NCI-H146 treated with DMSO at 0.1 percent for 48 hours (cell line): ENCODE measurements at regions not wholly inside any gene's neighbourhood (a gene's known extent, or its start where the extent isn't known, plus 50 kb on each side); places are given as distances from the start of the nearest gene placed in this dataset.
A peak's percentile ranks its signal among the peaks of the same experiment; 100 is the strongest.

Experiments
- DNase-seq: peaks from one replicate; lab custom pipeline; 2025; ENCODE audit not compliant: unreplicated experiment; lab: John Stamatoyannopoulos, UW

DNA sequence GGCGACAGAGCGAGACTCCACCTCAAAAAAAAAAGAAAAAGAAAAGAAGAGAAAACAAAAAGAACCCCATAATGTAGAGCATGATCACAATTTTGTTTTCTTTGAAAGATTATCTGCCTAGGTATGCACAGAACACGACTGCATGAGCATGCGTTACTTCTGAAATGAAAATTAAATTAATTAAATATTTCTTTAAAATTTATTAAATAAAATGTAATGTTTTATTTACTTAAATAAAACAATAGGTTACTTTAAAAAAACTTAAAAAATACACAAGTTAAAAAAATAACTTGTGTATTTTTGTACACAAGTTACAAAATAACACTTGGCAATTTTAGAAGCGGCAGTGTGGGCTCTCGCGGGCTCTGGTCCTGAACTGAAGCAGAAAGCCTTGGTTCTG, 107.8 kb downstream of the TFAP2A start:
- DNase-seq: no peak

DNA sequence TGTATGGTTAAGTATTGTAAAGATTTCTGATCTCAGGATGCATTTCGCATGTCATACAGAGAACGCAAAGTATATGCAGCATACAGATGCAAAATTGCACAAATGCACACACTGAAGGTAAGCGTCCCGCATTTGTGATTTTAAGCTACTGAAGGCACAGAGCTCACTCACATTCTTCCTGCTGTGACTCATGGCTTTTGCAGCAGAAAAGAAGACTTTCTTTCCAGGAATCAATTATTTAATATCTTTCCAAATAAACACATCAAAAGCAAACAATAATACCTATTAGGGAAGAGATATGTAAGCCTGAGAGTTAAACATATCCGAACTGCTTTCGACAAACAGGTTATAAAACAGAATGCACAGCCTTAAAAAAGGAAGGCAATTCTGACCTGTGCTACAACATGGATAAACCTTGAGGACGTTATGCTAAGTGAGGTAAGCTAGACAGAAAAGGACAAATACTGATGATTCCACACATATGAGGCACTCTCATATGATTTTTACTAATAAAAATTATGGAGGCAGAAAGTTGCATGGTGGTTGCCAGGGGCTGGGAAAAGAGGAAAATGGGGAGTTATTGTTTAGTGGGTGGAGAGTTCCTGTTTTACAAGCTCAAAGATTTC, 109.0 kb downstream of the TFAP2A start:
- no peak for DNase-seq

DNA sequence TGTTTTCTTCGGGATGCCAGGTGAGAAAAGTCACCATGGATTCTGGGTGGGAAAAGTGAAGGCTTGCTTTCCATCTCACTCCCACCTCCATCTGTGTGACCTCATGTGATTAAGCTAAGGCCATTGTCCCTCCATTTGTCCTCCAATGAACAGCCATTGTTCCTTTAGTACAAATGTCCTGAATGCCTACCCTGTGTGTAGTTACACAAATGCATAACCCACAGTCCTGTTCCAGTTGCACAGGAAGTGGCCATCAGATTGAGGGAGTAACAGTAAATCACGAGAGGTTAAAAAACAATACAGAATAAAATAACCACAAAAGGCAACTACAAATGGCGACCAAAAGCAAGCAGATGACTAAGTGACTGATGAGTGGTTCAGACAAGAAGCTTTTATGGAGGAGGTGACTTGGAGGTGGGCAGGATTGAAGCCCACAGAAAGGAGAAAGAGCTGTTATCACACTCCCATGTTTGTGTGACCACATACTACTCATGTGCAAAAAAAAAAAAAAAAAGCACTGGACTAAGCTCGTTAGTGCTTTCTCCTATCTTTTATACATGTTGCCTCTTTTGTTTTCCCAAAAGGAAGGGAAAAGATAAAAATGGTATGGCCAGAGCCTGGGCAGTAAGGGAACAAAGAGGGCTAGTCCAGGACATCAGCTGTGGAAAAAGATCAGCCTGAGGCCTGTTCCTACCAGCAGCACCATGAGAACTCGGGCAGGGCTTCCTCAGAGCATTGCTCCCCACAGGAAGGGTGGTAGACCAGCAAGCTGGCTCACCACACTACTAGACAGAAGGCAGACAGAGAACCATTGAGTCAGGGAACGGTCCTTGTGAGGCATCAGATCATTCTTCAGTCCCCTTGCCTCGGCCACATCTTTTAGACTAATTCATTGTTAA, 111.0 kb downstream of the TFAP2A start:
- no peak for DNase-seq

DNA sequence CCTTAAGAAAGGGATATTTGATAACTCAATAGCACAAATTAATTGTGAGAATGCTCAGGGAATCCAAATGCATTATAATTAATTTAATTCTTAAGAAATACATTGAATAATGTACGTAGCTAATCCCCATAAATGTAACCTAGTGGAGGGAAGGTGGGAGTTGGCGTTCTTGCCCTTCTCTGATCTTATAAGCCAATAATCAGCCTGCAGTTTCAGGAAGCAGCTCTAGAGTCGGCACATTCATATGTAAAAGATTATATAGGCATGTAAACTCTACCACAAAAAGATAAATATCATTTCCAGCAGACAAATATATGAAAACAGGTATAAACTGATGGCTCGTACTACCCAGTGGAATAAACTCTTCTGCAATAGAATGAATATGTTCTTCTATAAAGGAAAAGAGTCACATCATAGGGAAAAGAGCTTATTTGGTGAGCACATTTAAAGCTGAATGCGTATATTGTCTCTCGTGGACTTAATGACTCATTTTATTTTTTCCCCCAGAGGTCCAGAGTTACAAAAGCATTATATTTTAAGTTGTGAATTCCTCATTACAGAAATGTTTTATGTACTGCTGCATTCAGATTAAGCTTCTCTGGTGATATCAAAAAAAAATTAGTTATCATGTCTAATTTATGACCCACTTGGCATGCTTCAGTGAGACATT, 112.2 kb downstream of the TFAP2A start:
- DNase-seq: no peak

DNA sequence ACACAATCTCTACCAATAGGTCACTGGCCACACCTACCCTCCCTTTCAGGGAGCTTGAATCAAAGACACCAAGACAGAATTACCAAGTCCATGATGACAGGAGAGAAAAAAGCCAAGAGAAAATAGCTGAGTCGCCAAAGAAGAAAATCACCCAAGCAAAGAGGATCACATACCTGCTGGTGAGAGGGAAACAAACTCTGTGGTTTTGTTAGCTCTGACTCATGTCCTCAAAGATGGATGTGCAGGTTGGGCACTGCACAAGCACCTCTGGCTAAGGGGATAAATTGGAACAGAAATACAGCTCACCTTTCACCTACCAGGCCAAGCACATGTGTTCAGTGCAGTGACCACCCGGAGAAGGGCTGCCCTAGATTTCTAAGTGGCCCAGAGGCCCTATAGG, 114.8 kb downstream of the TFAP2A start:
- no peak for DNase-seq

DNA sequence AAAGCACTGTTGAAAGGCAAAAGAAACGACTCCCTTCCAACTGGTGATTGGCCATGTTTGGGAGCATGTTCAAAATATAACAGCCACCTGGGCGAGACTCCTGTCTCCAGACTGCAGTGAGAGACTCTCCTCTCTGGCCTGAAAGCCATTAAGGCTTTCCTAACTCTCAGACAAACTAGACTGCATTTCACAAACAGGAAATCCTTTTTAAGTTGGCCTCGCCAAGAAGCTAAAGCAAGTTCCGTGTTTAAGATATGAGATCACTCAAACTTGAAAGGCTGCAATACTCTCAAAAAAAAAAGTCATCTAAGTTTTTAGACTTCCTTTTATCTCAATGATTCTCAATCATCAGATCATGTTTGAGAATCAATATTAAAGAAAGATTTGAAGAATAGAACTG, 117.0 kb downstream of the TFAP2A start:
- no peak for DNase-seq

DNA sequence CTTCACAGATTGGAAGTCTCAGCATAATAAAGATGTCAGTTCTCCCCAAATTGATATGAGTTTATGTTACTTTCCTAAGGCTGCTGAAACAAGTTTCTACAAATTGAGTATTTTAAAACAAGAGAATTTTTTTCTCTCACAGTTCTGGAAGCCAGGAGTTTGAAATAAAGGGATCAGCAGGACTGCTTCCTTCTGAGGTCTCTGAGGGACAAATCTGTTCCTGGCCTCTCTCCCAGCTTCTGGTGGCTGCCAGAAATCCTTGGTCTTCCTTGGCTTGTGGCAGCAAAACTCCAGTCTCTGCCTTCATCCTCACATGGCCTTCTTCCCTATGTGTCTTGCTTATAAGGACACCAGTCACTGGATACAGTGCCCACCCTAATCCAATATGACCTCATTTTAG, 136.1 kb downstream of the TFAP2A start:
- no peak for DNase-seq

DNA sequence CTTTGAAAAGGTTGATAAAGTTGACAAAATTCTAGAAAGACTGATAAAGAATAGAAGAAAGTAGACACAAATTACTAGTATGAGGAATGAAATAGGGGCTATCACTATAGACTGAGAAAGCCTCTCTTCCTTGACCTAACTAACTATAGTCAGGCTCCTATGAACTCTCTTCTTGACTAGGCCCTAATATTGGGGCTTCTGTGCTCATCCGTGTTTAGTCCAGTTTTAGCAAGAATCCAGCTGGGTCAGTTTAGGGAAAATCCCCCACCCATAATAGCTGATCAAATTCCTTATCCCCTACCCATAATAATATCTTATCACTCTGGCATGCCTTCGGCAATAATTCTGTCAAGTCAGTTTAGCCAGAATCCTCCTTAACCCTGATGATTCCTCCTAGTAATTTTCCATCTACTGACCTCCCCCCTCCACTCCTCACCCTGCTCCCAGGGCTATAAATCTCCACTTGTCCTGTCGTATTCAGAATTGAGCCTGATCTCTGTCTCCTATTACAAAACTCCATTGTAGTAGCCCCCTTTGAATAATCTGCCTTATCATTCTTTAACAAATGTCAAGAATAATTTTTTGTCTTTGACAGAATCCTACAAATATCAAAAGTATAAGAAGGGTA, 138.1 kb downstream of the TFAP2A start:
- DNase-seq: no peak

DNA sequence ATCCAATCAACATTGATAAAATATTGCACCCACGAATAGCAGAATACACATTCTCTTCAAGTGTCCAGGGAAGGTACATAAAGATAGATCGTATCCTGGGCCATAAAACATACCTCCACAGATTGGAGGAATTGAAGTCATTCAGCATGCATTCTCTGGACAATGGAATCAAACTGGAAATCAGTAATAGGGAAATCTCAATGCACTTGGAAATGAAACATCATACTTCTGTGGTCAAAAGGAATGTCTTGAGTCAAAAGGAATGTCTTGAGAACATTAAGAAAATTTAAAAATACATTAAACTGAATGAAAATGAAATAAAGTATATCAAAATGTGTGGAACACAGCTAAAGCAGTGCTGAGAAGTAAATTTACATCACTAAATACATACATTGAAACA, 138.8 kb downstream of the TFAP2A start:
- DNase-seq: no peak

DNA sequence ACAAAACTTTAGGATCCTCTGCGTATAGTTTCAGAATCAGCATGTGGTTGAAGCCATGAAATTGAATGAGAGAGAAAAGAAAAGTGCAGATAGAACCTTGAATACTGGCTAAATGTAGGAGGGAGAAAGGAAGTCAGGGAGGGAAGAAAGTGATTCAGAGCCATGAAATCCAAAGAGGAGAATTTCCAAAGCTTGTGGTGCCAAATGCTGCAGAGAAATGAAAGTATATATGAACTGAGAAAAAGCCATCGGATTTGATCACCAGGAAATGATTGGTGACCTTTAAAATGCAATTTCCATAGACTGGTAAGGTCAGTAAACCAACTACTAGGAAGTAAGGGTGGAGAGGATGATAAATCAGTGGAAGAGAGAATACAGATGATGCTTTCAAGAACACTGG, 142.3 kb downstream of the TFAP2A start:
- DNase-seq: no peak

DNA sequence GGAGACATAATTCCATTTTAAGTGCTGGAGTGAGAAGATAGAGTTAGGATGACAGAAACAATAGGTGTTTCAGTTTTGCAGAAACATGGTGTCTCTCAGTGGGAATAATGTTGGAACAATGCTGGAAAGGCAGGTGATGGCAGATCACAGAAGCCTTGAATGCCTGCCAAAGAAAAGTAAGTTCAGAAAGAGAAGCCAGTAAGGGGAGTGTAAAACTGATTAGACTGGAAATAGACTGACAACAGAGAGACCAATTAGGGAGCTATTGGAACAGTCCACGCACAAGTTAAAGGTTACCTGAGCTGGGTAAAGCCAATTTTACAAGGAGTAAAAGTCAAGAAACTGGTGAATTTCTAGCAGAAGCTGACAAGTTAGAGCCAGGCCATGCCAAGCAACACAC, 142.9 kb downstream of the TFAP2A start:
- no peak for DNase-seq

DNA sequence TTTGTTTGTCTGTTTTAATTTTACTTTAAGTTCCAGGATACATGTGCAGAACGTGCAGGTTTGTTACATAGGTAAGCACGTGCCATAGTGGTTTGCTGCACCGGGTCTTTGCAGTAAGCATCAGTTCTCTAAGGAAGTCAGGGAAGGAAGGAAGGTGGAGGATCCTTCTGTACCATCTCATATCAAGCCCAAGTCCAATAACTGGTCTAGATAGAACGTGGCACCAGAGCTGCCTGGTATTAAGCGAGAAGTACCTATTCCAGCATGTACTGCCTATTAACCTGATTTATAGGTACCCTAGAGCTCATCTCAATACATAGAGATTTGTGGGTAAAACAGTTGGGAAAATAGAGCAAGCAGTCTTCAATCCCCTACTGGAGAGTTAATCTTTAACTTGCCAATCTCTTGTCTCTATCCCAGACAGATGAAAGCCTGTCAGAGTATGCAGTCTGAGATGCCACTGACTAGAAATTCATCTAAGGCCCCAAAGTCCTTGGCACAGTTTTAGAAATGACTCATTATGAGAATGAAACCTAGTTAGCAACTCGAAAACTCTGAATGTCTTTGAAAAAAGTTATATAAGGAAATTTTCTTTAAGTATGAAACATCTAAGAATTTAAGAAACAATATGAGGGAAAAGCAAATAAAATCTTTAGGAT, 144.9 kb downstream of the TFAP2A start:
- DNase-seq: no peak

DNA sequence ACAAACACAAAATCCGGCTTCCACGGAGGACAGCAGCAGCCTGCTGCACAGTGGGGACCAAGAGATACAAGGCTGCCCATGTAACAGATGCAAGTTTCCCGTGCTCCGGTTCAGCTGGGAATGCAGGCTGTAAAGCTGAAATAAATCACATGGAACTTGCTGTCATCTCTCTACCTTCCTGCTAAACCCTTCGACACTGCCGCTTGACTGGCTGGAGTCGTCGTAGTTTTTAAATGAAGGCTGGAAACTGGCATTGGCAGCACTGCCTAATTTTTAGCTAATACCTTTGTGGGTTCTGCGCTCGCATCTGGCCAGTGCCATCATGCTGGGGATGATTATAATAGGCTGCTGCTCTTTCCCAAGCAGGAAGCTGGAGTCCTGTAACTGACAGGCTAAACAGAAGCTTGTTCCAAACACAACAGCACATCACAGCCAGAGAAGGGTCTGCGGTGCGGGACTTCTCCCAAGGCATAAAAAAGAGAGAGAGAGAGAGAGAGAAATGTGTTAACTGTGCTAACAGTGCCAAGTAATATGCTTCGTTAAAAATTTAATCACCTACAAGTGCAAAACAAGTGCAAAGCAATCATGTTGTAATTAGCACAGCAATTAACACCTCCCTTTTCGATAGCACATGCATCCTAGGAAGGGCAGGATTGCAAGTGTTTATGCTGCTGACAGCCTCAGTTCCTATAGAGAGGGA, 146.1 kb downstream of the TFAP2A start:
- peak; percentile 51 for DNase-seq

DNA sequence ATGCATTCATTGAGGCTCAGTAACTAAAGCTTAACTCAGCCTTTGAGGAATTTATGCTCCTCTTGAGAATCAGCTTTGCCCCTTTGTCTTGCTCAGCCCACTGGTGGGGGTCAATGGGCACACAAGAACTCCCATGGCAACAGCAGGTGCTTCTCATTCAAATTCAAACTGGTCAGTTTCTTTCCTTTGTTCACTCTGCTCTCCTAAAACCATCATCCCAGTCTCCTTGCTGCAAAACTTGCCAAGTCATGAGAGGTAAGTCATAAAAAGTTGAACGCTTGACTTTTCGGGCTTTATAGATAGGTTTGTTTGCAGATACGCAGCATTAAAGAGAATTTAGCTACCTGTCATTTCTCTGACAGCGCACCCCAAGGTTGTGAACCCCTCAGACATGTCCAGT, 146.8 kb downstream of the TFAP2A start:
- DNase-seq: no peak

DNA sequence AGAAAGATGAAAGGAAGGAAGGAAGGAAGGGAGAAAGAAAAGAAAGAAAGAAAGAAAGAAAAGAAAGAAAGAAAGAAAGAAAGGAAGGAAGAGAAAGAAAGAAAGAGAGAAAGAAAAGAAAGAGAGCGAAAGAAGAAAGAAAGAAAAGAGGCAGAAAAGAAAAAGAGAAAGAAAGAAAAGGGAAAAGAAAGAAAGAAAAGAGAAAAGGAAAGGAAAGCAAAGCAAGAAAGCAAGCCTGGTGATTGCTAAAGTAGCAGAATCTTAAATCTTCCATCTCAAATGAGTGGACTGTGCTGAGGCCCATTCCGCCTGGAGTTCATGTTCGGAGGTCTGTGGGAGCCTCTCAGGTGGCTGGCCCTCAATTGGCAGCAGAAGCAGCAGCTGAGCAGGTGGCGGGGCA, 148.4 kb downstream of the TFAP2A start:
- DNase-seq: no peak

DNA sequence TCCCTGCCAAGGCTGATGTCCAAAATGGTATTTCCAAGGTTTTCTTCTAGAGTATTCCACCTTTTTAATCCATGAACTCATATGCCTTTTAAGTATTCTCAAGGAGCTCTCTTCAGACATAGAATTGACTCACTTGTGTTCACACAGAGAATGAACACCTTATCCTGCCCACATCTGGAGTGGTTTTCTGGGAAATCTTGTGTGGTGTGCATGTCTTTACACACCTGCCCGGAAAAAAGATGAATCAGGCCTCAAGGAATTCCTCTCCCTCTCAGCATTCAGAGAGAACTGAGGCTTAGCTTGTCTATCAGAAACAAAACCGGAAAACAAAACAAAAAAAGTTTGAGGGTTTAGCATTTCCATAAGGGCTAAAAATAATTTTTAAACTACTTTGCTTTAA, 148.8 kb downstream of the TFAP2A start:
- DNase-seq: no peak

DNA sequence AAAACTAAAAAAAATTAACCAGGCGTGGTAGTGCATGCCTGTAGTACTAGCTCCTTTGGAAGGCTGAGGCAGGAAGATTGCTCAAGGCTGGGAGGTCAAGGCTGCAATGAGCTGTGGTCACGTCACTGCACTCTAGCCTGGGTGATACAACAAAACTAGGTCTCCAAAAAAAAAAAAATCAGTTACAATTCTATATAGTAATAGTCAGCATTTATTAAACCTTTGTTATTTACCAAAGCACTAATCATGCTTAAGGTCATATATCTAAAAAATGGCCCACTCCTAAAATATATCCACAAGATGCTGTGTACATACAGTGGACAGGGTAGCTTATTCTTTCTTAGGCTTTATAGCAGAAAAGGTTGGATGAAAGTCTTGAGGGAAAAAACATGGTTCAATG, 152.4 kb downstream of the TFAP2A start:
- DNase-seq: no peak

DNA sequence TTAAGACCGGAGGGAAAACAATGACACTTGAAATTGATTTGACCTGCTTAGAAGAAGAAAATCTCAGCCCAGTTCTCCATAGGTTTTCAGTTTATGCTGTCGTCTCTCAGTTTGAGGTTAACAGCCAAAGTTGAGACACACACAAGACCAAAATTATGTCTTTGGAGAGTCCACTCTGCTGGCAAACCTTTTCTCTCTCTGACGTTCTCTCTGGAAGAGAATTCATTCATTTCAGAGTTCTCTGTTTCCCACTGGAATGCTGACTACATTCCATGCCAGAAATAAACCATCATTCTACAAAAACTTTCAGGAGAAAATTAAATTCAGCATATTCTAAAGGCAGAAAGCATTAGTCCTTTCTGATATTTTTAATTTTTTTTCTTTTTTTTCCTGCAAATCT, 155.2 kb downstream of the TFAP2A start:
- no peak for DNase-seq

DNA sequence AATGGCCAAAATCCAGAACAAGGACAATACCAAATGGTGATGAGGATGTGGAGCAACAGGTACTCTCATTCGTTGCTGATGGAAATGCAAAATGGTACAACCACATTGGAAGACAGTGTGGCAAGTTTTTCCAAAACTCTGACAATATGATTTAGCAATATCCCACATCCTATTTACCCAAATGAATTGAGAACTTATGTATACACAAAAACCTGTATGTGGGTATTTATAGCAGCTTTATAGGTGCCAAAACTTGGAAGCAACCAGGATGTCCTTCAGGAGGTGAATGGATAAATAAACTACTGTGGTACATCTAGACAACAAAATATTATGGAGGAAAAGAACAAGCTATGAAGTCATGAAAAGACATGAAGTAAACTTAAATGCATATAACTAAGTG, 156.5 kb downstream of the TFAP2A start:
- DNase-seq: no peak

DNA sequence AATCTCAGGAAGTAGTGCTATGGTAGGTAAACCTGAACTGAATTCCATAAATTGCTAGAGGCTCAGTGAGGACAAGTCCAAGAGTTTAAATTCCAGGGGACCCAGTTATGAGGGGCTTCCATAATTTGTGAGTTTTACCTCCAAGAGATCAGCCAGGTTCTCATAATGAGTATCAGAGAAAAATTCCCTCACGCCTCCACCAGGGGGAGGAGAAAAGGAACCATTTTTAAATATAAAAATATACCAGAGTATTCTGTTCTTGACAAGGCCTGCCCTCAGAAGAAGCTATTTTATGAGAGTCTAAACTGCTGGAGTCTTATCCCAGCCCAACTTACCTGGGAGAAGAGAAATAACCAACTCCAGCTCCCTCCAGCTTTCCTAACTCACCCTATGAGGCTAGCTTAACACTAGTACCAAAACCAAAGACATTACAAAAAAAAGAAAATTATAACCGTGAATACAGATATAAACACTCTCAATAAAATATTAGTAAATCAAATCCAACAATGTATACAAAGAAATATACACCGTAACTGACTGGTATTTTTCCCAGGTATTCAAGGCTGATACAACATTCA, 158.7 kb downstream of the TFAP2A start:
- DNase-seq: no peak
